ENCODE measurements at regions not wholly inside any gene's neighbourhood (a gene's known extent, or its start where the extent isn't known, plus 50 kb on each side); places are given as distances from the start of the nearest gene placed in this dataset.

GRCh38 chr4:37503261-37503660, 182.9 kb downstream of the RELL1 start:
- Mint-ChIP-seq H3K4me3 (no peak overlapping the region), H3K27ac (no peak overlapping the region), H3K4me1 (no peaks in the 10 kb centered on the region)

GRCh38 chr4:37502070-37502469, 184.1 kb downstream of the RELL1 start:
- no peaks in the 10 kb centered on the region for H3K36me3 ChIP-seq (ENCODE audit: control insufficient read depth, insufficient read depth, low read length)
- no peak overlapping the region for H3K27ac ChIP-seq (ENCODE audit: low read depth, low read length)
- Mint-ChIP-seq H3K9me3 (peaks cover 1% of the 10 kb centered on the region), H3K4me1 (no peaks in the 10 kb centered on the region), H3K27ac (no peak overlapping the region), H3K36me3 (ENCODE audit: low read depth) (no peaks in the 10 kb centered on the region), H3K27me3 (ENCODE audit: insufficient read depth) (peaks cover 11% of the 10 kb centered on the region), H3K4me3 (no peak overlapping the region)
- no peaks in the 10 kb centered on the region for H3K9me3 ChIP-seq (ENCODE audit: control insufficient read depth, low read length)
- no peak overlapping the region for H3K9ac ChIP-seq (ENCODE audit: extremely low read depth, low read length, poor library complexity, severe bottlenecking)
- no peak overlapping the region for H3K4me3 ChIP-seq (ENCODE audit: low read length)
- H3K27me3 ChIP-seq (ENCODE audit: control insufficient read depth, insufficient read depth, low read length, poor library complexity, severe bottlenecking) = no peaks in the 10 kb centered on the region
- DNase-seq = no peak
- no peak for TF ChIP-seq CTCF (conservative IDR thresholded peaks at IDR 0.05)
- no peaks in the 10 kb centered on the region for H3K4me1 ChIP-seq (ENCODE audit: control insufficient read depth, insufficient read depth, low read length)
- WGBS, 2 experiments (ENCODE audit: insufficient coverage in 1 of 2, insufficient read length in 1 of 2) = 87 to 100% methylated on average over 1 to 8 of the region's 8 CpGs

More at GRCh38 chr4:37503261-37503660, 182.9 kb downstream of the RELL1 start:
- H3K4me1 ChIP-seq (ENCODE audit: control insufficient read depth, insufficient read depth, low read length) = no peaks in the 10 kb centered on the region
- H3K36me3 ChIP-seq (ENCODE audit: control insufficient read depth, insufficient read depth, low read length) = no peaks in the 10 kb centered on the region
- TF ChIP-seq CTCF (conservative IDR thresholded peaks at IDR 0.05) = no peak
- no peaks in the 10 kb centered on the region for H3K9me3 ChIP-seq (ENCODE audit: control insufficient read depth, low read length)
- H3K27ac ChIP-seq (ENCODE audit: low read depth, low read length) = no peak overlapping the region
- Mint-ChIP-seq H3K27me3 (ENCODE audit: insufficient read depth) (peaks cover 9% of the 10 kb centered on the region), H3K9me3 (peaks cover under 1% of the 10 kb centered on the region), H3K36me3 (ENCODE audit: low read depth) (no peaks in the 10 kb centered on the region)
- no peaks in the 10 kb centered on the region for H3K27me3 ChIP-seq (ENCODE audit: control insufficient read depth, insufficient read depth, low read length, poor library complexity, severe bottlenecking)
- no peak overlapping the region for H3K4me3 ChIP-seq (ENCODE audit: low read length)
- no peak overlapping the region for H3K9ac ChIP-seq (ENCODE audit: extremely low read depth, low read length, poor library complexity, severe bottlenecking)
- no peak for DNase-seq

All from endodermal cell (in vitro differentiated cells).